Nephron (organoid): ENCODE measurements at regions not wholly inside any gene's neighbourhood (a gene's known extent, or its start where the extent isn't known, plus 50 kb on each side); places are given as distances from the start of the nearest gene placed in this dataset.

Source experiments
- H3K27ac Mint-ChIP-seq, 3 experiments: 2 replicates each; pipeline ENCODE4 v1.8.0; 2020; ENCODE audit warnings: mixed read lengths in 3 of 3, mild to moderate bottlenecking in 2 of 3, moderate library complexity in 1 of 3
- H3K27me3 Mint-ChIP-seq: 2 replicates; pipeline ENCODE4 v1.8.0; 2021; ENCODE audit warnings: low read depth, mild to moderate bottlenecking, moderate library complexity, mixed read lengths
- H3K36me3 Mint-ChIP-seq: 2 replicates; pipeline ENCODE4 v1.8.0; 2020; ENCODE audit warnings: low read depth, mixed read lengths
- H3K4me1 Mint-ChIP-seq: 2 replicates; pipeline ENCODE4 v1.8.0; 2020; ENCODE audit warnings: mixed read lengths
- H3K4me3 Mint-ChIP-seq, 3 experiments: 2 replicates each; pipeline ENCODE4 v1.8.0; 2020; ENCODE audit warnings: mild to moderate bottlenecking in 3 of 3, mixed read lengths in 3 of 3, moderate library complexity in 2 of 3
- H3K9me3 Mint-ChIP-seq: 2 replicates; pipeline ENCODE4 v1.8.0; 2020; ENCODE audit warnings: mixed read lengths
- CTCF ChIP-seq, 3 experiments: fragments of 200-600 bp; sonication (generic); IDR thresholded peaks; one replicate each; pipeline ENCODE4 v1.5.0; 2021; ENCODE audit warnings: antibody characterized with exemption in 3 of 3; ENCODE audit not compliant: unreplicated experiment in 3 of 3

- Mint-ChIP-seq H3K4me3 (no peak overlapping the region), H3K36me3 (peaks cover 25% of the 10 kb centered on the region), H3K9me3 (no peaks in the 10 kb centered on the region), H3K27ac (peak overlapping the region; percentile 68 to 90 (median 72)), H3K27me3 (no peaks in the 10 kb centered on the region), H3K4me1 (peaks cover 66% of the 10 kb centered on the region)
- TF ChIP-seq CTCF (IDR thresholded peaks at IDR 0.05; ENCODE audit: unreplicated experiment in 3 of 3) = no peak
Measured at GRCh38 chr6:150659046-150659763, 59.5 kb downstream of the PLEKHG1 start.

- no peak overlapping the region for H3K4me3 Mint-ChIP-seq
Measured at GRCh38 chr6:150661216-150662007, 61.7 kb downstream of the PLEKHG1 start.

GRCh38 chr6:150662814-150663213 lies 63.1 kb downstream of the PLEKHG1 start:
- Mint-ChIP-seq H3K36me3 (peaks cover 34% of the 10 kb centered on the region), H3K4me1 (peaks cover 73% of the 10 kb centered on the region), H3K4me3 (no peak overlapping the region), H3K9me3 (no peaks in the 10 kb centered on the region), H3K27me3 (no peaks in the 10 kb centered on the region), H3K27ac (peak overlapping the region; percentile 48 to 73 (median 53))
- no peak for TF ChIP-seq CTCF (IDR thresholded peaks at IDR 0.05; ENCODE audit: unreplicated experiment in 3 of 3)

More at GRCh38 chr6:150661216-150662007, 61.7 kb downstream of the PLEKHG1 start:
- no peak for TF ChIP-seq CTCF (IDR thresholded peaks at IDR 0.05; ENCODE audit: unreplicated experiment in 3 of 3)
- Mint-ChIP-seq H3K27me3 (no peaks in the 10 kb centered on the region), H3K36me3 (peaks cover 34% of the 10 kb centered on the region), H3K9me3 (no peaks in the 10 kb centered on the region), H3K4me1 (peaks cover 74% of the 10 kb centered on the region), H3K27ac (peak overlapping the region in 2 of 3 experiments; percentile 72 to 77)

GRCh38 chr6:150664091-150664490 lies 64.4 kb downstream of the PLEKHG1 start:
- Mint-ChIP-seq H3K36me3 (peaks cover 34% of the 10 kb centered on the region), H3K27me3 (no peaks in the 10 kb centered on the region), H3K9me3 (no peaks in the 10 kb centered on the region), H3K4me3 (no peak overlapping the region), H3K4me1 (peaks cover 74% of the 10 kb centered on the region), H3K27ac (peak overlapping the region in 2 of 3 experiments; percentile 44 to 62)
- TF ChIP-seq CTCF (IDR thresholded peaks at IDR 0.05; ENCODE audit: unreplicated experiment in 3 of 3) = no peak

- H3K4me3 Mint-ChIP-seq = no peak overlapping the region
- peak overlapping the region; percentile 48 to 75 (median 68) for H3K27ac Mint-ChIP-seq
- no peak for TF ChIP-seq CTCF (IDR thresholded peaks at IDR 0.05; ENCODE audit: unreplicated experiment in 3 of 3)
- peaks cover 31% of the 10 kb centered on the region for H3K36me3 Mint-ChIP-seq
- H3K4me1 Mint-ChIP-seq = peaks cover 64% of the 10 kb centered on the region
- H3K9me3 Mint-ChIP-seq = no peaks in the 10 kb centered on the region
- no peaks in the 10 kb centered on the region for H3K27me3 Mint-ChIP-seq
Measured at GRCh38 chr6:150666071-150666470, 66.4 kb downstream of the PLEKHG1 start.
